Activated CD4-positive, alpha-beta T cell treated with anti-CD3 and anti-CD28 coated beads for 36 hours (primary cell): ENCODE measurements at regions not wholly inside any gene's neighbourhood (a gene's known extent, or its start where the extent isn't known, plus 50 kb on each side); places are given as distances from the start of the nearest gene placed in this dataset.
"Not testable (repeated sequence)": the region's sequence is repeated elsewhere in the genome, so short reads cannot be mapped to it uniquely, and the experiment has no call there.

Experiments
- ATAC-seq: fragments of 200-7000 bp; cut with Tn5 transposase; one replicate; pipeline ENCODE4 v1.10.0; 2021; ENCODE audit warnings: mild to moderate bottlenecking, moderate library complexity
- CTCF ChIA-PET: fragments of 350-600 bp; sonication (Branson Sonifier 250); formaldehyde crosslinking; loops from one replicate; lab custom pipeline; 2021; ENCODE audit warnings: antibody characterized with exemption; lab: Charles Lee
- POLR2A ChIA-PET: fragments of 350-600 bp; sonication (Branson Sonifier 250); formaldehyde crosslinking; loops from one replicate; lab custom pipeline; 2021; ENCODE audit warnings: antibody characterized with exemption, inconsistent platforms; lab: Charles Lee
- DNase-seq: peaks from one replicate; pipeline ENCODE4 v3.0.0-alpha.2; 2020
- H3K27ac Mint-ChIP-seq: one replicate; pipeline ENCODE4 v1.8.0; 2021; ENCODE audit warnings: mixed read lengths
- H3K27me3 Mint-ChIP-seq: one replicate; pipeline ENCODE4 v1.8.0; 2021; ENCODE audit warnings: mixed read lengths
- H3K36me3 Mint-ChIP-seq: one replicate; pipeline ENCODE4 v1.8.0; 2021; ENCODE audit warnings: low read depth, mixed read lengths
- H3K4me1 Mint-ChIP-seq: one replicate; pipeline ENCODE4 v1.8.0; 2021; ENCODE audit warnings: mixed read lengths
- H3K4me3 Mint-ChIP-seq: one replicate; pipeline ENCODE4 v1.8.0; 2021; ENCODE audit warnings: mild to moderate bottlenecking, moderate library complexity, mixed read lengths
- H3K9me3 Mint-ChIP-seq: one replicate; pipeline ENCODE4 v1.8.0; 2021; ENCODE audit warnings: low read depth, mixed read lengths
- intact Hi-C, 2 experiments: fragments of 100-400 bp; cut with DNase I in 1 of 2; cut with micrococcal nuclease in 1 of 2; formaldehyde crosslinking; loops; one replicate each; pipeline versions ENCODE4 v1.14.2 to v1.15.1; 2022 to 2024; cut with DNase I, micrococcal nuclease

- ChIA-PET POLR2A (interaction anchor here (0.9 kb wide), 1 partner anchor 14 kb away, joined by 5 read pairs; no protein-coding TSS in a partner anchor), CTCF (interaction anchor here (1.0 to 1.4 kb wide), 3 partner anchors 8 to 52 kb away, joined by 4 to 5 read pairs (median 4); no protein-coding TSS in a partner anchor)
- H3K36me3 Mint-ChIP-seq, result no peaks in the 10 kb centered on the region
- peaks cover 67% of the 10 kb centered on the region for H3K4me1 Mint-ChIP-seq
- intact Hi-C loops, result loop anchor here in 1 of 2 experiments (5.0 kb wide), 3 partner anchors 61 to 246 kb away; no protein-coding TSS in a partner anchor
- no peaks in the 10 kb centered on the region for H3K27me3 Mint-ChIP-seq
- H3K27ac Mint-ChIP-seq, result peak overlapping the region; percentile 26
- no peak overlapping the region for H3K4me3 Mint-ChIP-seq
- ATAC-seq (no peak), DNase-seq (no peak)
- no peaks in the 10 kb centered on the region for H3K9me3 Mint-ChIP-seq
These were observed 60.9 kb upstream of the KLF7 start for GRCh38 chr2:207226671-207227061.

GRCh38 chr2:207227062-207227748 lies 61.5 kb upstream of the KLF7 start:
- Mint-ChIP-seq H3K36me3 (no peaks in the 10 kb centered on the region), H3K27ac (no peak overlapping the region), H3K4me3 (no peak overlapping the region), H3K27me3 (no peaks in the 10 kb centered on the region), H3K4me1 (peaks cover 66% of the 10 kb centered on the region), H3K9me3 (no peaks in the 10 kb centered on the region)
- CTCF ChIA-PET, result interaction anchor here (1.0 kb wide), 1 partner anchor 33 kb away, joined by 4 read pairs; no protein-coding TSS in a partner anchor
- intact Hi-C loops, result loop anchor here in 1 of 2 experiments (5.0 kb wide), 3 partner anchors 60 to 245 kb away; no protein-coding TSS in a partner anchor
- ATAC-seq (no peak), DNase-seq (no peak)
- POLR2A ChIA-PET, result interaction anchor here (0.9 kb wide), 1 partner anchor 14 kb away, joined by 5 read pairs; no protein-coding TSS in a partner anchor

GRCh38 chr2:207227749-207228145 lies 62.0 kb upstream of the KLF7 start:
- no peaks in the 10 kb centered on the region for H3K36me3 Mint-ChIP-seq
- intact Hi-C loops, result loop anchor here in 1 of 2 experiments (5.0 kb wide), 3 partner anchors 60 to 245 kb away; no protein-coding TSS in a partner anchor
- POLR2A ChIA-PET, result no interaction called here
- H3K27me3 Mint-ChIP-seq, result no peaks in the 10 kb centered on the region
- H3K27ac Mint-ChIP-seq, result peak overlapping the region; percentile 17
- H3K4me1 Mint-ChIP-seq, result peaks cover 60% of the 10 kb centered on the region
- no peak overlapping the region for H3K4me3 Mint-ChIP-seq
- CTCF ChIA-PET, result no interaction called here
- DNase-seq (no peak), ATAC-seq (no peak)
- no peaks in the 10 kb centered on the region for H3K9me3 Mint-ChIP-seq

GRCh38 chr2:207228402-207228801 lies 62.7 kb upstream of the KLF7 start:
- CTCF ChIA-PET, result interaction anchor here (0.5 to 3.6 kb wide), 2 partner anchors 12 to 361 kb away, joined by 4 to 17 read pairs; no protein-coding TSS in a partner anchor
- Mint-ChIP-seq H3K27me3 (no peaks in the 10 kb centered on the region), H3K4me1 (peaks cover 55% of the 10 kb centered on the region), H3K36me3 (no peaks in the 10 kb centered on the region), H3K27ac (no peak overlapping the region), H3K4me3 (no peak overlapping the region), H3K9me3 (no peaks in the 10 kb centered on the region)
- intact Hi-C loops, result loop anchor here in 1 of 2 experiments (5.0 kb wide), 3 partner anchors 59 to 244 kb away; no protein-coding TSS in a partner anchor
- no peak for ATAC-seq
- DNase-seq, result no peak
- POLR2A ChIA-PET, result no interaction called here

GRCh38 chr2:207229161-207229560 lies 63.4 kb upstream of the KLF7 start:
- no peaks in the 10 kb centered on the region for H3K27me3 Mint-ChIP-seq
- H3K4me1 Mint-ChIP-seq, result peaks cover 49% of the 10 kb centered on the region
- H3K4me3 Mint-ChIP-seq, result no peak overlapping the region
- ATAC-seq (no peak), DNase-seq (no peak)
- ChIA-PET CTCF (interaction anchor here (3.6 kb wide), 1 partner anchor 11 kb away, joined by 17 read pairs; no protein-coding TSS in a partner anchor), POLR2A (no interaction called here)
- no peaks in the 10 kb centered on the region for H3K36me3 Mint-ChIP-seq
- H3K9me3 Mint-ChIP-seq, result no peaks in the 10 kb centered on the region
- H3K27ac Mint-ChIP-seq, result no peak overlapping the region
- intact Hi-C loops, result loop anchor here in 1 of 2 experiments (5.0 kb wide), 3 partner anchors 58 to 243 kb away; no protein-coding TSS in a partner anchor

- Mint-ChIP-seq H3K9me3 (no peaks in the 10 kb centered on the region), H3K27me3 (no peaks in the 10 kb centered on the region), H3K4me3 (no peak overlapping the region), H3K27ac (peak overlapping the region; percentile 79), H3K36me3 (no peaks in the 10 kb centered on the region), H3K4me1 (peaks cover 46% of the 10 kb centered on the region)
- POLR2A ChIA-PET, result interaction anchor here (1.3 kb wide), 1 partner anchor 65 kb away, joined by 4 read pairs; the partner anchor contains the start of gene KLF7
- CTCF ChIA-PET, result interaction anchor here (0.6 to 3.6 kb wide), 5 partner anchors 10 to 264 kb away, joined by 3 to 17 read pairs (median 3); no protein-coding TSS in a partner anchor
- no peak for DNase-seq
- intact Hi-C loops, result loop anchor here in 1 of 2 experiments (1.0 kb wide), 1 partner anchor 9 kb away; no protein-coding TSS in a partner anchor
- ATAC-seq, result peak; percentile 54
These were observed 64.7 kb upstream of the KLF7 start for GRCh38 chr2:207230261-207231105.

- Mint-ChIP-seq H3K27me3 (no peaks in the 10 kb centered on the region), H3K9me3 (no peaks in the 10 kb centered on the region), H3K36me3 (no peaks in the 10 kb centered on the region), H3K4me3 (no peak overlapping the region), H3K4me1 (peaks cover 42% of the 10 kb centered on the region), H3K27ac (peak overlapping the region; percentile 79)
- ATAC-seq, result peak; percentile 76
- CTCF ChIA-PET, result interaction anchor here (0.6 to 3.6 kb wide), 4 partner anchors 9 to 94 kb away, joined by 3 to 17 read pairs (median 3); no protein-coding TSS in a partner anchor
- intact Hi-C loops, result loop anchor here in 1 of 2 experiments (1.0 kb wide), 1 partner anchor 8 kb away; no protein-coding TSS in a partner anchor
- POLR2A ChIA-PET, result interaction anchor here (1.3 kb wide), 1 partner anchor 65 kb away, joined by 4 read pairs; the partner anchor contains the start of gene KLF7
- peak; percentile 43 for DNase-seq
These were observed 65.5 kb upstream of the KLF7 start for GRCh38 chr2:207231106-207231865.

- intact Hi-C loops, result loop anchor here in 1 of 2 experiments (1.0 kb wide), 1 partner anchor 7 kb away; no protein-coding TSS in a partner anchor
- H3K27me3 Mint-ChIP-seq, result no peaks in the 10 kb centered on the region
- ChIA-PET CTCF (interaction anchor here (1.3 to 3.6 kb wide), 2 partner anchors 8 to 11 kb away, joined by 3 to 17 read pairs; no protein-coding TSS in a partner anchor), POLR2A (interaction anchor here (1.3 kb wide), 1 partner anchor 66 kb away, joined by 4 read pairs; the partner anchor contains the start of gene KLF7)
- ATAC-seq, result no peak
- peaks cover 35% of the 10 kb centered on the region for H3K4me1 Mint-ChIP-seq
- H3K4me3 Mint-ChIP-seq, result no peak overlapping the region
- no peaks in the 10 kb centered on the region for H3K36me3 Mint-ChIP-seq
- no peak overlapping the region for H3K27ac Mint-ChIP-seq
- DNase-seq, result no peak
- peaks cover 3% of the 10 kb centered on the region for H3K9me3 Mint-ChIP-seq
These were observed 66.2 kb upstream of the KLF7 start for GRCh38 chr2:207231967-207232366.

- H3K9me3 Mint-ChIP-seq, DNase-seq, H3K27ac Mint-ChIP-seq, H3K27me3 Mint-ChIP-seq, H3K4me3 Mint-ChIP-seq, ATAC-seq, POLR2A ChIA-PET, H3K36me3 Mint-ChIP-seq, intact Hi-C loops: not testable (repeated sequence)
- CTCF ChIA-PET, result interaction anchor here (0.6 kb wide), 1 partner anchor 20 kb away, joined by 3 read pairs; no protein-coding TSS in a partner anchor
- peaks cover 35% of the 10 kb centered on the region for H3K4me1 Mint-ChIP-seq
These were observed 67.4 kb upstream of the KLF7 start for GRCh38 chr2:207233141-207233540.

- Mint-ChIP-seq H3K9me3 (peaks cover 3% of the 10 kb centered on the region), H3K4me1 (peaks cover 35% of the 10 kb centered on the region), H3K27me3 (no peaks in the 10 kb centered on the region), H3K27ac (no peak overlapping the region), H3K36me3 (no peaks in the 10 kb centered on the region), H3K4me3 (no peak overlapping the region)
- ChIA-PET POLR2A (no interaction called here), CTCF (interaction anchor here (0.6 to 1.4 kb wide), 3 partner anchors 8 to 19 kb away, joined by 3 to 5 read pairs (median 3); no protein-coding TSS in a partner anchor)
- intact Hi-C loops, result no loop called here
- no peak for ATAC-seq
- no peak for DNase-seq
These were observed 68.0 kb upstream of the KLF7 start for GRCh38 chr2:207233731-207234130.
